ENCODE measurements at regions not wholly inside any gene's neighbourhood (a gene's known extent, or its start where the extent isn't known, plus 50 kb on each side); places are given as distances from the start of the nearest gene placed in this dataset.
"Not testable (repeated sequence)": the region's sequence is repeated elsewhere in the genome, so short reads cannot be mapped to it uniquely, and the experiment has no call there.

DNA sequence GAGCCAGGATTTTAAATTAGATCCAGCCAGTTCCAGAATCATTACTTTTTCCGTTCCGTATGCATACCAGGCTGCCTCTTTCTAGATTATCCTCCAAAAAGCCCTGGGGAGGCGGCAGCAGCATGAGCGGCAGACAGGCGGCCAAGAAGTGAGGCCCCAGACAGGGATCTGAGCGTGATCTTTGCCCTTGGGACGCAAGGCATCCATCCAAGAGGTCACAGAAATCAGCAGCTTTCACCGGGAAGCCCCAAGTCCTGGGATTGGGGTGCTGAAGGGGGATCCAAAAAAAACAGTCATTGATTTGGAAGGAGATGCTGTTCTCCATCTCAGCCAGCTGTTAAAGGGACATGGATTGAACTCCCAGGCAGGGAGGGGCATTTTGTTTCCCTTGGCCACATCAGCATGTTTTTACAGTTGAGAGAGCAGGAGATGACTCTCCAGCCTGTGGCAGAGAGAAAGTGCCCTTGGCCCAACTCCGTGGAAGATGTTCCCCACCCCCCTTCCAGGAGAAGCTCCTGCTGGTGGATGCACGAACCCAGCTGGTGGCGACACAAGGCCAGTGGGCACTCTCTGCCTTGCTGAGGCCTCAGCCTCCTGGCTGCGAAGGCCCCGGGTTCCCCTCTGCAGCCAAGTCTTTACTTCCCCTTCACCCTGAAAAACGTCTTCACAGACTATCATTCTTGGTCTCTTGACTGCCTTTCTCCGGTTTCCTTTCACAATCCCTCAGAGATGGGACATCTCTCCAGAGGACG, 265.6 kb downstream of the ANAPC1 start:
- H3K4me3 ChIP-seq (ENCODE audit: low read depth, low read length): no peak overlapping the region
- DNase-seq (ENCODE audit: low read depth): no peak
- TF ChIP-seq CTCF (IDR thresholded peaks at IDR 0.05; ENCODE audit: insufficient read depth, low read depth, low read length): no peak

DNA sequence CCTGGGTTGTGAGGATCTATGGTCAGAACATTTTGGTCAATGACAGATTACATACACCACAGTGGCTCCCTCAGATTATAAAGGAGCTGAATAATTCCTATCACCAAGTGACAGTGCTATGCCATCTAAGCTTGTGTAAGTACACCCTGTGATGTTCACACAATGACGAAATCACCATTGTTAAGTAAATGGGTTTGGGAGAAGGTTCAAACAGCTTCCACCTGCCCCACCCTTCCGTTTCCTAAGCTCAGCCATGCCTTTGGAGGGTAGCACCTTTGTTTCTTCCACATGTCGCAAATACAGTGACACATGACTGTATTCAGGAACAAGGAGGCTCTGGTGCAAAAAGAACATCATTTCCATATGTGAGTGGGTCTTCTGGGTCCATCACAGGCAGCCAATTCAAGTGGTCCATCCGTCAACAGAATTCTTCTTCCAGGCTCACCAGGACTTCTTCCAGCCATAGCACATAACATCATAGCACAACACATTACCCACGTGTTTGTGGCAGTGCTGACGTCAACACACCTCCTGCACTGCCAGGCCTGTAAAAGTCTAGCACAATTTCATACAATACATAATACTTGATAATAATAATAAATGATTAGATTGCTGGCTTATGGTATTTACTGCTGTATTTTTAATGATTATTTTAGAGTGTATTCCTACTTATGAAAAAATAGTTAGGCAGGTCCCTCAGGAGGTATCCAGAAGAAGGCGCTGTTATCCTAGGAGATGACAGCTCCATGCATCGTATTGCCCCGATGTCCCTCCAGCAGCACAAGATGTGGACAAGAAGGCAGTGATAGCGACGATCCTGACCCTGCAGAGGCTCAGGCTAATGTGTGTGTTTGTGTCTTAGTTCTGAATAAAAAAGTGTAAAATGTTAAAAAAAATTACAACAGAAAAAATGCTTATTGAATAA, 264.8 kb downstream of the ANAPC1 start:
- no peak overlapping the region for H3K4me3 ChIP-seq (ENCODE audit: low read depth, low read length)
- TF ChIP-seq CTCF (IDR thresholded peaks at IDR 0.05; ENCODE audit: insufficient read depth, low read depth, low read length): peak; percentile 27
- DNase-seq (ENCODE audit: low read depth): peak; percentile 23

DNA sequence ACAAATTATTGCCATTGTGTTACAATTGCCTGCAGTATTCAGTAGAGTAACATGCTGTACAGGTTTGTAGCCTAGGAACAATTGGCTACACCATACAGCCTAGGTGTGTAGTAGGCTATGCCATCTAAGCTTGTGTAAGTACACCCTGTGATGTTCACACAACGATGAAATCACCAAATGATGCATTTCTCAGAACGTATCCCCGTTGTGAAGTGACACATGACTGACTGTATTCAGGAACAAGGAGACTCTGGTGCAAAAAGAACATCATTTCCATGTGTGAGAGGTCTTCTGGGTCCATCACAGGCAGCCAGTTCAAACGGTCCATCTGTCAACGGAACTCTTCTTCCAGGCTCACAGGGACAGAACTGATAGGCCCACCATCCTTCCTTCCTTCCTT, 263.7 kb downstream of the ANAPC1 start:
- DNase-seq (ENCODE audit: low read depth): no peak
- no peak for TF ChIP-seq CTCF (IDR thresholded peaks at IDR 0.05; ENCODE audit: insufficient read depth, low read depth, low read length)
- H3K4me3 ChIP-seq (ENCODE audit: low read depth, low read length): no peak overlapping the region

GRCh38 chr2:111622859-111623258, 261.1 kb downstream of the ANAPC1 start:
- DNase-seq (ENCODE audit: low read depth): no peak
- TF ChIP-seq CTCF (IDR thresholded peaks at IDR 0.05; ENCODE audit: insufficient read depth, low read depth, low read length): no peak
- no peak overlapping the region for H3K4me3 ChIP-seq (ENCODE audit: low read depth, low read length)

- DNase-seq (ENCODE audit: low read depth): no peak
- TF ChIP-seq CTCF (IDR thresholded peaks at IDR 0.05; ENCODE audit: insufficient read depth, low read depth, low read length): no peak
- no peak overlapping the region for H3K4me3 ChIP-seq (ENCODE audit: low read depth, low read length)
Measured at GRCh38 chr2:111623380-111623779, 260.6 kb downstream of the ANAPC1 start.

GRCh38 chr2:111624411-111625156, 259.4 kb downstream of the ANAPC1 start:
- no peak for TF ChIP-seq CTCF (IDR thresholded peaks at IDR 0.05; ENCODE audit: insufficient read depth, low read depth, low read length)
- peak; percentile 99 for DNase-seq (ENCODE audit: low read depth)
- H3K4me3 ChIP-seq (ENCODE audit: low read depth, low read length): no peak overlapping the region

DNA sequence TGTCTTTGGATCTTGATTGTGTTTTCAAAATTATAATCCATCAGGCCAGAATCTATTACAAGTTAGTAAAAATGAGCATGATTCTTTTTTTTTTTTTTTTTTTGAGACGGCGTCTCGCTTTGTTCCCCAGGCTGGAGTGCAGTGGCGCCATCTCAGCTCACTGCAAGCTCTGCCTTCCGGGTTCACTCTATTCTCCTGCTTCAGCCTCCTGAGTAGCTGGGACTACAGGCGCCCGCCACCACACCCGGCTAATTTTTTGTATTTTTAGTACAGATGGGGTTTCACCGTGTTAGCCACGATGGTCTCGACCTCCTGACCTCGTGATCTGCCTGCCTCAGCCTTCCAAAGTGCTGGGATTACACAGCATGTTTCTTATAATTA, 258.8 kb downstream of the ANAPC1 start:
- not testable (repeated sequence) for DNase-seq (ENCODE audit: low read depth); H3K4me3 ChIP-seq (ENCODE audit: low read depth, low read length)

Data from fibroblast of villous mesenchyme (primary cell).